ENCODE measurements at regions not wholly inside any gene's neighbourhood (a gene's known extent, or its start where the extent isn't known, plus 50 kb on each side); places are given as distances from the start of the nearest gene placed in this dataset.
"Not testable (repeated sequence)": the region's sequence is repeated elsewhere in the genome, so short reads cannot be mapped to it uniquely, and the experiment has no call there.

- DNase-seq, result not testable (repeated sequence)
Observed at GRCh38 chr13:70981219-70981618, 873.0 kb upstream of the KLHL1 start.

- DNase-seq, result no peak
Observed at GRCh38 chr13:70969321-70969720, 861.1 kb upstream of the KLHL1 start.

GRCh38 chr13:70967564-70967963 lies 859.3 kb upstream of the KLHL1 start:
- no peak for DNase-seq

- DNase-seq, result peak; percentile 27
Observed at GRCh38 chr13:70964874-70965273, 856.6 kb upstream of the KLHL1 start.

GRCh38 chr13:70964124-70964523 lies 855.9 kb upstream of the KLHL1 start:
- no peak for DNase-seq

GRCh38 chr13:70960841-70961443 lies 852.7 kb upstream of the KLHL1 start:
- DNase-seq, result peak; percentile 39

GRCh38 chr13:70959035-70959775 lies 851.0 kb upstream of the KLHL1 start:
- DNase-seq, result no peak

- DNase-seq, result no peak
Observed at GRCh38 chr13:70955887-70956286, 847.6 kb upstream of the KLHL1 start.

- no peak for DNase-seq
Observed at GRCh38 chr13:70950664-70951063, 842.4 kb upstream of the KLHL1 start.

- DNase-seq, result no peak
Observed at GRCh38 chr13:70945506-70945905, 837.3 kb upstream of the KLHL1 start.

GRCh38 chr13:70941454-70941853 lies 833.2 kb upstream of the KLHL1 start:
- DNase-seq, result no peak

- DNase-seq, result no peak
Observed at GRCh38 chr13:70938462-70938861, 830.2 kb upstream of the KLHL1 start.

- DNase-seq, result no peak
Observed at GRCh38 chr13:70932511-70932910, 824.3 kb upstream of the KLHL1 start.

- DNase-seq, result no peak
Observed at GRCh38 chr13:70923863-70924752, 815.9 kb upstream of the KLHL1 start.

GRCh38 chr13:70911286-70911685 lies 803.0 kb upstream of the KLHL1 start:
- DNase-seq, result no peak

GRCh38 chr13:70908795-70909194 lies 800.5 kb upstream of the KLHL1 start:
- no peak for DNase-seq

- no peak for DNase-seq
Observed at GRCh38 chr13:70905035-70905434, 796.8 kb upstream of the KLHL1 start.

- no peak for DNase-seq
Observed at GRCh38 chr13:70896136-70896535, 787.9 kb upstream of the KLHL1 start.

GRCh38 chr13:70895599-70895998 lies 787.3 kb upstream of the KLHL1 start:
- no peak for DNase-seq

- DNase-seq, result no peak
Observed at GRCh38 chr13:70894258-70894657, 786.0 kb upstream of the KLHL1 start.

- DNase-seq, result peak; percentile 1
Observed at GRCh38 chr13:70893832-70894231, 785.6 kb upstream of the KLHL1 start.

GRCh38 chr13:70890289-70890688 lies 782.0 kb upstream of the KLHL1 start:
- DNase-seq, result no peak

GRCh38 chr13:70889163-70889562 lies 780.9 kb upstream of the KLHL1 start:
- DNase-seq, result no peak

GRCh38 chr13:70884196-70884595 lies 775.9 kb upstream of the KLHL1 start:
- no peak for DNase-seq

All from hematopoietic multipotent progenitor cell treated with erythropoietin and hydrocortisone succinate and interleukin-3 and kit ligand, for 8 days (in vitro differentiated cells).